NCI-H2196 (cell line): ENCODE measurements at regions not wholly inside any gene's neighbourhood (a gene's known extent, or its start where the extent isn't known, plus 50 kb on each side); places are given as distances from the start of the nearest gene placed in this dataset.
A peak's percentile ranks its signal among the peaks of the same experiment; 100 is the strongest.

Experiments
- DNase-seq: peaks from one replicate; lab custom pipeline; 2025; ENCODE audit not compliant: unreplicated experiment; lab: John Stamatoyannopoulos, UW

DNA sequence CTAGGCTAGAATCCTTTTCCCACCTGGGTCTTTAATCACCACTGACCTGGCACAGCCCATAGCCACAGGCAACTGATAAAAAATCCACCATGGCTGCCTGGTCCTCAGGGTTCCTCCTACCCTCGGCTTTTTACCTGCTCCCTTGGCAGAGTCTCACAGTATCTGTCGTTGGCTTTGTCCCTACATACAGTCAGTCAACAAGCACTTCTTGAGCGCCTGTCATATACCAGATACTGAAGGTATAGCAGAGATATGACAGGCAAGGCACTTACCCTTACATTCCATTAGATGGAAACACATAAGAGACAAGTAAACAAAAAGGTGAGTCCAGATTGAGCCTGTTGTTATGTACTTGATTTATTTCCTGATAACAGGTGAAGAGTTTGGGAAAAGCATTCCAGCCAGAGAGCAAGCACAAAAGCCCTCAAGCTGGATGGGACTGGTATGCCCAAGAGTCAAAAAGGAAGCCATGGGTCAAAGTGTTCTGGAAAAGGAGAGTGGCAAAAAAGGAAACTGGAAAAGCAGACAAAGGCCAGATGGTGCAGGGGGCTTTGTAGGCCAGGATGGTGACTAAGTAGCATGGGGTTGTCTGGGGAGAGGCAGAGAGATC lies 247.0 kb downstream of the CHD9NB start:
- DNase-seq = no peak

DNA sequence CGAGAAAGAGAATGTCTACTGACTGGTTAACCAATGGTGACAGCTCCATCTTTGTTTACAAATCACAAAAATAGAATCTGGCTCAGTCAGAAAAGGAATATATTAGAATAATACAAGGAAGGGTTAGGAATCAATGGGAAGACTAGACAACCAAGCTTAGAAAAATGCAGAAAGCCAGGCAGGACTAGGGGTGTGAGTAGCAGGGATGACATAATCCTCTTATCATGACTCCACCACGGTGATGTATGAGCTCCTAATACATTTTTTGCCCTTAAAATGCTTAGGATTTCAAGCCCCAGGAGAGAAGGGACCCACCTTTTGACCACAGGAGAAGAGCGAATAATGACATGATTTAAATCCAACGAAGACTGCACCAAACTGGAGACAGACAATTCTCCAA lies 252.3 kb downstream of the CHD9NB start:
- DNase-seq = no peak

GRCh38 chr16:52799149-52799548 lies 252.2 kb upstream of the TOX3 start:
- DNase-seq = no peak

GRCh38 chr16:52787709-52788108 lies 240.8 kb upstream of the TOX3 start:
- DNase-seq = no peak

- DNase-seq = no peak
Measured at GRCh38 chr16:52786091-52786490, 239.1 kb upstream of the TOX3 start.

GRCh38 chr16:52785653-52786052 lies 238.7 kb upstream of the TOX3 start:
- DNase-seq = no peak

DNA sequence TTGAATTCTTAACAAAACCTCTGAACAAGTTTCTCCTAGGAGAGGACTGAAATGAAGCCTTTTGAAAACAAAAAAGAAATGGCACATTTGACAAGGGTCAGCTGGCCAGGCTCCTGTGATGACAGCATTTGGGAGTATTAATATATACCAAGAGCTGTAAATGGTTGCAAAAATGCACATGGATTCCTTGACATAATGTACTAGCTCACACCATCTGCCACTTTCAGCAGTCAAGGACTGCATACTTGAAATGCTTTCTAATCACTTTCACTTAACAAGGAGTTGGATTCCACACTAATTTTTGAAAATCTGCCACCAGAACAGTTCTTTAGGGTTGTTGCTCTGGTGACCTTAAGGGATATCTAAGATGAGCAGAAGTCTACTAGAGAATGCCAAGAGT lies 236.7 kb upstream of the TOX3 start:
- no peak for DNase-seq

GRCh38 chr16:52781005-52781630 lies 234.2 kb upstream of the TOX3 start:
- DNase-seq = no peak

DNA sequence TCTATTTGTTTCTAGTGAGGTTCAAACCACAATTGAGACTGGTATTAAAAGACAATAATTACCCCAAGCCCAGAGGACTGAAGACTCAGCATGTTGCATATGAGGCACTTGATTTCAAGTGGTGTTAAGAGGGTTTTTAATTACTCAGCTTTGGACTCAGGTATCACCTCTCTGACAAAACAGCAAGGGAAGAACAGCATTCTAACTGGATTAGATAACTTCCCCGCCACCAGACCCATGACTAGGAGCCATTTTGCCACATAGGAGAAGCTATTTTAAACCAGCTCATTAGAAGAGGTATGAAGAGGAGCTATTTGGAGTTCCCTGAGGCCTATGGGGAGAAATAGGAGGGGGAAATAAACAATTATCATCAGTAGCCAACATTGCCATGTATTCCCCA lies 226.1 kb upstream of the TOX3 start:
- peak; percentile 17 for DNase-seq

DNA sequence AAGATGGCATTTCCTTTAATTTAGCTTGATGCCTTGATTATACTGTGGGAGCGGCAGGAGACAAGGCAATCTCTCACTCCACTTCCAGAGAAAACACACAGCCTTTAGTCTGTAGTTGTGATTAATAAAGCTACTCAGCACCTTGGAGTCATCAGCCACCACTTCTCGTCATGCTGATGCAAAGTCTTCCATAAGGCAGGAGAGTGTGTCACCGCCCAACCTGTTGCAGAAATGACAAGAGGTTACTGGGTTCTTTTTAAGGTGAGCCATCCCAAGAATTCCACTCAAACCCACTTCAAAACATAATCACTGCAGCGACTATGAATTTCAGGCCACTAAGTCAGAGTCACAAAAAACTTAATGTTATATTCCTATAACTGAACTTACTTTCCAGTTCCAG lies 223.9 kb upstream of the TOX3 start:
- no peak for DNase-seq

DNA sequence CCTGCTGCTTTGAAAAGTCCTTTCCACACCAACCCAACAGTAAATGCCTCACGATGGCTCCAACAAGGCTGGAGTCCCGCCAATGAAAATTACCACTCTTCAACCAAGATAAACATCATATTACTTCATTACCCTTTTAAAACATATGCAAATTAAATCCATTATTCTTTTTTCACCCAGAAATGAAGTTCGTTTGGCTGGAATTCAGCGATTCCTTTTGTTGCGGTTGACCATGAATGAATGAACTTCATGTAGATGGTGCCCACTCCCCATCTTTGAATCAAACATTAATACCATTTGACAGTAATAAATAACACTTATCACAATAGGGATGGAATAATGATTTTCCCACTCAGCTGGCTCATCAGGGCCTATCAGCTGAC lies 211.5 kb upstream of the TOX3 start:
- no peak for DNase-seq

DNA sequence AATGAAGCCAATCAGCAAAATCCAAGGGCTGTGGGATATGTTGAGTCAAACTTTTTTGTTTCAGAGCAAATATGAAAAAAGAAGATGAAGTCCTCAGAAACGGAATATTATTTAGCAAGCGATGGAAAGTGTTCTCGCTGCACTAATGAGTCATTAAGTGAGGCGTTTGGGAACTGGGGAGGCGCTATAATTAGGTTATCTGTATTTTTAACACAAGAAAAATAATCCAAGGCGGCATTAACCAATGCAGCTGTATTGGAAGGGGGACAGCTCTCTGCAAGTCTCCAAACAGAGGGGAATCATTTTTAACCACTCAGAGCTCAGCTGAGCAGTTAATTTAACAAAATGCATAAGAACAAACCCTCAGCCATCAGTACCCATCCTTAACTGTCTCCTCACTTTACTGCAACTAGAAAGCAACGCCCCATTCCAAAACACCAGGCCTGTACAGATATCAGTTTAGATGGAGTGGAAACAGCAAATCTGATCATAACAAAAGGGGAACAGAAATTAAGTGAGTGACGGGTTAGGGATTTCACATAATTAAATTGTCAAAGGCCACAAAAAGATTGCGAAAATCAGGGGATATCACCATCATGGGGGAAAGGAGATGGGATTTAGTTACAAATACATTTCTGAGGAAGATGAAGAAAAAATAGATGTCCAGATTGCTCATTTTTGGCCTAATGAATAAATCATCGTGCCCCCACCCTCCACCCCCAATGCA lies 211.0 kb upstream of the TOX3 start:
- DNase-seq = no peak

DNA sequence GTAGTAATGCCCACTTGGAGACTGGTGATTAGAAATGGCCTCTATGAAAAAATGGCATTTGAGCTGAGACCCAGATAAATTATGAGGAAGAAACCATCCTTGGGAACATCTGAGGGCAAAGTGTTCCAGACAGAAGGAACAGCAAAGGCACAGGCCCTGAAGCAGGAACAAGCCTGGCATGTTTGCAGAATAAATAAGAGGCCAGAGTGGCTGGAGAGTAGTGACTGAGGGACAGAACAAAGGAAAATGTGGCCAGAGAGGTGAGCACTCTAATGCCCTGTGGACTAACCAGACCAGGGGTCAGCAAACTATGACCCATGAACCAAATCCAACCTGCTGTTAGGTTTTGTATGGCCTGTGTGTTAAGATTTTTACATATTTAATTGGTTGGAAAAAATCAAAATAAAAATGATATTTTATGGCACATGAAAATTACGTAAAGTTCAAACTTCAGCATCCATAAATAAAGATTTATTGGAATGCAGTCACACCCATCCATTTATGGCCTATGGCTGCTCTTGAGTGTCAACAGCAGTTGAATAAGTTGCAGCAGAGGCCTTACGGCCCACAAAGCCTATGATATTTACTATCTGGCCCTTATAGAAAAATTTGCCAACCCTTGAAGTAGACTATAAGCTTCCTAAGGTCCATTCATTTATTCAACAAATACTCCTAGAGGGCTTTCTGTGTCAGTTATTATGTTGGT lies 210.0 kb upstream of the TOX3 start:
- no peak for DNase-seq

DNA sequence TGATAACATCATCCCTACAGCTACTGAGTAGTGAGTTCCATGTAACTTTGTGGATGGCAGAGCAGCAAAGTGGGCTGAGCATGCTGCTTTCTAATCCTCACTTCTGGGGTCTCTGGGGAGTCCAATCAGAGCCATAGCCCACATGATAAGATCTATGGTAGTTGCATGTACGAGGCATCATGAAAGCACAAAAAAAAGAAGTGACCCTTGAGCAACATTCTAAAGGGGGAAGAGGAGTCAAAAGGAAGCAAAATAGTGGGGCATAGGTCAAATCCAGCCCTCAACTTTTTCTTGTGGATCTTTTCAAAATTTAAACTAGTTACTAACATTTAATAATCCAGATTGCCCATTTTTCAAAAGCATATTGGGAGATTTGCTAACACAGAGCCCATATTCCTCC lies 208.5 kb upstream of the TOX3 start:
- DNase-seq = no peak

DNA sequence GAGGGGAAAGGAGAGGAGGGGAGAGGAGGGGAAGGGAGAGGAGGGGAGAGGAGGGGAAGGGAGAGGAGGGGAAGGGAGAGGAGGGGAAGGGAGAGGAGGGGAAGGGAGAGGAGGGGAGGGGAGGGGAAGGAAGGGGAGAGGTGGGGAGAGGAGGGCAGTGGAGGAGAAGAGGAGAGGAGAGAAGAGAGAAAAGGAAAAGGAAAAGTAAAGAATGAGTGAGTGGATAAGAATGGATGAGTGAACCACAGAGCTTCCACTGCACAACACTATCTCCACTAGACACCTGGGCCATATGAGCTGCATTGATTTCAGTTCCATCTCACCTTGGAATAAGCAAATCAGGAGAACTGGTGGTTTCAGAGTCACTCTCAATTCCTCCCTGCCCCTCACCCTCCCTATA lies 204.1 kb upstream of the TOX3 start:
- DNase-seq = no peak

- no peak for DNase-seq
Measured at GRCh38 chr16:52748741-52749140, 201.8 kb upstream of the TOX3 start.

GRCh38 chr16:52747088-52747595 lies 200.2 kb upstream of the TOX3 start:
- DNase-seq = no peak

DNA sequence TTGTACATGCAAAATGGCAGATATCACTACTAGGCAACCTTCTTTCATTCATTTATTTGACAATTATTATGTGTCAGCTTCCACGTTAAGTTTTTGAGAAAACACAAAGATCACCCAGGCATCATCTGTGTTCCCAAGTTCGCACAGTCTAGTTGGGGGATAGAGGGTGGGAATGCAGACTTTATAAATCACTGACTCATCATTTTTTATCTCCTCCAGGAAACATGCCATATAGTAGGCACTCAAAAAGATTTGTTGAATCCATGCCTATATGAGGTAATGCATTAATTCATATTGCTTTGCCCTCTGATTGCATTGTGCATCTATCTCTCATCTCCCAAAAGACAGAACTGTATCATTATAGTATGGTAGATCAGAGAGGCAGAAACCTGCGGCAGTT lies 196.8 kb upstream of the TOX3 start:
- no peak for DNase-seq

DNA sequence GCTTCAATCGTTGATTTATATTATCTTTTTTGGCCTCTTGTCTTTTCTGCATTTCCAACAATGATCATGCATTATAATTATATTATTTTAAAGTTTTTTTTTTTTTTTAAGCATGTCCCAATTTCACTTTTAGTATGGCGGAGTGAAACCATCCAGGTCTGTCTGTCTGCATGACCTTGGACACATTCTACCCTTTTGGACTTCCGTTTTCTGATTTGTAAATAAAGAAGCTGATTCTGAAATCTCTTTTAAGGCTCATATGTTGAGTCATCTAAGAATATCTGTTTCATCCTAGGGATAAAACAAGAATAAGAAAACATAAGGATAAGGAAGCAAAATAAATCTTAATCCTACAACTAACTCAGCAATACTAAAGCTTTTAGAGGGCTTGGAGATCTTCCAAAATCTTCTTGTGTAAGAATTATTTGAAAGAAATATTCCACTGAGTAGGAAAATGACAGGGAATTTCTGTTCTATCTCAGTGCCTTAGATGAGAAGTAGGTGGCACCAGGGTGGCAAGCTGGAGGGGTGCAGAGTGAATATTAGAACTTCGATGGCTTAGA lies 195.7 kb upstream of the TOX3 start:
- DNase-seq = no peak

- DNase-seq = no peak
Measured at GRCh38 chr16:52742052-52742451, 195.1 kb upstream of the TOX3 start.

DNA sequence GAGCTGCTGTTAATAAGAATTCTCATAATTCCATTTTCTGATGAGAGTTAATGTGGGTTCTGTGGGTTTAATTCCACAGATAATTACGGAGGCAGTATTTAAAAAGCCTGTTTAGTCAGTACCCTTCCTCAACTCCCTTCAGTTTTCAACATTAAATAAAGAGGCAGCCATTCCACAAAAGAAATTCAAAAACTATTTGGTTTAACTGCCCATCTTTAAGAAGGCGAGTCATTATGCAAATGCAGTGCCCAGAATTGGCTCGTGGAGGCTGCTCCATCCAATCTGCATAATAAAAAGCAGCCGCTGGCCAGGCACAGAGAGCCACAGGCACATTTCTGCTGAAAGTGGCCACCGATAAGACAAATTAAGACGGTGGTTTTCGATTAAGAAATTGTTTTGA lies 194.4 kb upstream of the TOX3 start:
- DNase-seq = no peak

DNA sequence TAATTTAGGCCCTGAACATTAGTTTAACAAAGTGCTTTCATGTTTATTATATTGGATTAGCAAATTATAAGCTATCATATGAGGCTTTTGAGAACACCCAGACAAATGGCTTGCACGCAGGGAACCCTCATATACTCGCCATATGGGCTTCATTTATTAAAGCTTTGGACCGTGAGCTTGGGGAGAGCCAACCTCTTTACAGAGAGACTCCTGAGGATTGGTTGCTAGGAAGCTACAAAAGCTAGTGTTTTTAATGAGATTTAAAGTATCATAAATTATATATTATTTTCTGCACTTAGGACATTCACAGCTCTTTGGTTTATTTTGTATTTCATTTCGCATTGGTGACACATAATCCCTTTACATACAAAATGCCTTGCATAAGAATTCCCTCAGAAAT lies 193.8 kb upstream of the TOX3 start:
- DNase-seq = no peak
